ENCODE measurements at regions not wholly inside any gene's neighbourhood (a gene's known extent, or its start where the extent isn't known, plus 50 kb on each side); places are given as distances from the start of the nearest gene placed in this dataset.

DNA sequence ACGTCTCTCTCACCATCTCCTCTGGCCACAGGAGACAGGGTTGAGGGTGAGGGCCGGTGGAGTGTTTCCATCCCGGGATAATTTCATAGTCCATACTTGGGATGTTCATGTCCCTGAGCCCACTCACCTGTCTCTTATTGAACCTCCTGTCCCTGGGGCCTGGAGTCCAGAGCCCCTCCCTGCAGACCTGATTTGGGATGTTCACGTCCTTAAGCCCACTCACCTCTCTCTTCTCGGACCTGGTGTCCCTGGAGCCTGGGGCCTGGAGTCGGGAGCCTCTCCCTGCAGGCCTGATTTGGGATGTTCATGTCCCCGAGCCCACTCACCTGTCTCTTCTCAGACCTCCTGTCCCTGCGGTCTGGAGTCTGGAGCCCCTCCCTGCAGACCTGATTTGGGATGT, 868.2 kb downstream of the BRD1 start:
- TF ChIP-seq, protein P1, sequence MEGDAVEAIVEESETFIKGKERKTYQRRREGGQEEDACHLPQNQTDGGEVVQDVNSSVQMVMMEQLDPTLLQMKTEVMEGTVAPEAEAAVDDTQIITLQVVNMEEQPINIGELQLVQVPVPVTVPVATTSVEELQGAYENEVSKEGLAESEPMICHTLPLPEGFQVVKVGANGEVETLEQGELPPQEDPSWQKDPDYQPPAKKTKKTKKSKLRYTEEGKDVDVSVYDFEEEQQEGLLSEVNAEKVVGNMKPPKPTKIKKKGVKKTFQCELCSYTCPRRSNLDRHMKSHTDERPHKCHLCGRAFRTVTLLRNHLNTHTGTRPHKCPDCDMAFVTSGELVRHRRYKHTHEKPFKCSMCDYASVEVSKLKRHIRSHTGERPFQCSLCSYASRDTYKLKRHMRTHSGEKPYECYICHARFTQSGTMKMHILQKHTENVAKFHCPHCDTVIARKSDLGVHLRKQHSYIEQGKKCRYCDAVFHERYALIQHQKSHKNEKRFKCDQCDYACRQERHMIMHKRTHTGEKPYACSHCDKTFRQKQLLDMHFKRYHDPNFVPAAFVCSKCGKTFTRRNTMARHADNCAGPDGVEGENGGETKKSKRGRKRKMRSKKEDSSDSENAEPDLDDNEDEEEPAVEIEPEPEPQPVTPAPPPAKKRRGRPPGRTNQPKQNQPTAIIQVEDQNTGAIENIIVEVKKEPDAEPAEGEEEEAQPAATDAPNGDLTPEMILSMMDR (IDR thresholded peaks at IDR 0.05), result no peak
- TF ChIP-seq POLR2AphosphoS5 (IDR thresholded peaks at IDR 0.05; ENCODE audit: low read depth, low read length) (no peak), SIN3A (IDR thresholded peaks at IDR 0.05; ENCODE audit: borderline replicate concordance, insufficient read depth, low read depth, low read length) (no peak)

Measured in Panc1 (cell line).